HG03064 (cell line): ENCODE measurements at regions not wholly inside any gene's neighbourhood (a gene's known extent, or its start where the extent isn't known, plus 50 kb on each side); places are given as distances from the start of the nearest gene placed in this dataset.

Experiments
- ATAC-seq: cut with Tn5 transposase; IDR thresholded peaks from one replicate; pipeline ENCODE4 v1.9.1; 2021; ENCODE audit warnings: low read depth; ENCODE audit not compliant: unreplicated experiment

GRCh38 chr2:17095340-17095739 lies 422.9 kb downstream of the RAD51AP2 start:
- no peak for ATAC-seq

DNA sequence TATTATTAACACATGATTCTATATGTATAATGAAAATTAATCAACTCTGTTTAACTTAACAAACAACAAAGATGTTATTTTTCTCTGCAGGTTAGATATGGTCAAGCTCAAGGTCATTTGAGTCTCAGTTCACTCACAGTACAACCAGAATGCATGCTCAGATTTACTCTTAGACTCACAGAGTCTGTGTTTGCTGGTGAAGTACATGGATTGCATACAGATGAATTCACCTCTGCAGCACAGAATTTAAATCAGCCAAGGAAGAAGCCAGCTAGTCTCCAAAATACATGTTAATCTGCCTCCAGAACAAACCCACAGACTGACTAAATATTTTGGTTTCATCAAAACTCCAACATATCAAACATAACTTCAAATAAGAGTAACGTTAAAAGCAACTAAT lies 424.5 kb downstream of the RAD51AP2 start:
- no peak for ATAC-seq

- no peak for ATAC-seq
Observed at GRCh38 chr2:17086990-17087389, 421.4 kb upstream of the CYRIA start.

DNA sequence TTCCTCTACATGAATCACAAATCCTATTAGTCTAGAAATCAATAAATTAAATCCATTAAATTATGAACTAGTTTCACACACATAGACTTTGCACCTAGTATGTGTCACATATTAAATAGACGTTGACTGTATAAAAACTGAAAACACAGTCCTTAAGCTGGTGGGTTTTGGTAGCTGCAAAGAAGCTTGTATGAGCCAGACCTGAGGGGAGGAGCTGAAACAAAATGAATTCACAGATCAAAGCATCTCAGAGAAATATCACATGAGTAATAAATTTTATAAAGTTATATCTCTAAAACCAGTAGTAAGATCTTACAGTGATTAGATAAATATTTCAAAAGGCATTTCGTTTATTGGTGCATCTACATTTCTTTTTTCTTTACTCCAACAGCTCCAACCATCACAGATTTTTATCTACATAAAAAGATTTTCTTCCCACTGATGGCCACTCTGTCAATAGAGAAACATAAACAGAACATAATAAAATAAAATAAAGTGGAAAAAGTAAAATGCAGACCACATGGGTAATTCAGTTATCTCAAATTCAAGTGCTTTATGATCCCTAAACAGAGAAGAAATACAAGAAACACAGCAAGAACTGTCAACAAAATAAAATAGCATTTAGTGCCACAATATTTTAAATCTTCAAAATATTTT lies 420.0 kb upstream of the CYRIA start:
- ATAC-seq, result no peak

- no peak for ATAC-seq
Observed at GRCh38 chr2:17084877-17085276, 419.2 kb upstream of the CYRIA start.

DNA sequence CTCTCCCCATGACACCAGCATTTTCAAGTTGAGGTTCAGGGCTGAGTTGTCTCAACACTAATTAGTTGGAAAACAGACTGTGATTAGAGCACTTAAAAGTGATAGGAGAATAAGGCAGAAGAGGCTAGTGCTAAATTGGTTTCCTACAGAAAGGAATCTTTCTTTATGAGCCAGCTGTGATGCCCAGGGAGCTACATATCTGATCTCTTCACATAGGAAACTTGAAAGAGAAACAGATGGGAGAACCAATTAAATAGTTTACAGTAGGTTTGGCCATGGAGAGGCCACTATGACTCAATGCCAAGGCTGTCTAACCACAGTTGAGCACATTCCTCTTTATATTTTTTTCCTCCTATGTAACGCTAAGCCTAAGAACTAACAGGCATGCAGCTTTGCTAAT lies 418.3 kb upstream of the CYRIA start:
- ATAC-seq, result no peak

DNA sequence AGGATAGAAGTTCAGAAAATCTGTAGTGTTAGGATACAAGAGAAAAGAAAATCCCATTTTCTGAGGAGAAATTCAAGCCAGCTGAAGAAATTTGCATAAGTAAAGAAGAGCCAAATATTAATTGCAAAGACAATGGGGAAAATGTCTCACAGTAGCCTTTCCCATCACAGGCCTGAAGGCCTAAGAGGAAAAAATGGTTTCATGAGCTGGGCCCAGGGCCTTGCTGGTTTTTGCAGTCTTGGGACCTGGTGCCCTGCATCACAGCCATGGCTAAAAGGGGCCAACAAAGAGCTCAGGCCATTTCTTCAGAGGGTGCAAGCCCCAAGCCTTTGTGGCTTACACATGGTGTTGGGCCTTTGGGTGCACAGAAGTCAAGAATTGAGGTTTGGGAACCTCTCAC lies 413.6 kb upstream of the CYRIA start:
- ATAC-seq, result no peak

DNA sequence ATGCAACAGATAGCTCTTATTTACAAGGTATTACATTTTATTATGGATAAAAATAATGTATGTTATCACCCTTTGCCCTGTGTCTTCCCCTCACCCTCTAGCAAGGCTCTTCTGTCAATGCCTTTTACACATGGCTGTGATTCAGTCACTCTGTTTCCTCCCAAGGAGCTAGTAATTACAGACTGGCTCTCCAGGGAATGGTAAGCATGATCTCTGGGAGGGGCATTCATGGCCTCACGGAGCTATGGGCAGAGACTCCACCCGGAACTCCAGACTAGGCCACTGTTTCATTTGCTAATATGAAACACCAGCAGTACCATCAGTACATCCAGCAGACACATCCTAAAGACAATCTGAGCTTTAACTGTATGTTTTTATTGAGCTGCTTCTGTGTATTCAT lies 410.9 kb upstream of the CYRIA start:
- no peak for ATAC-seq

DNA sequence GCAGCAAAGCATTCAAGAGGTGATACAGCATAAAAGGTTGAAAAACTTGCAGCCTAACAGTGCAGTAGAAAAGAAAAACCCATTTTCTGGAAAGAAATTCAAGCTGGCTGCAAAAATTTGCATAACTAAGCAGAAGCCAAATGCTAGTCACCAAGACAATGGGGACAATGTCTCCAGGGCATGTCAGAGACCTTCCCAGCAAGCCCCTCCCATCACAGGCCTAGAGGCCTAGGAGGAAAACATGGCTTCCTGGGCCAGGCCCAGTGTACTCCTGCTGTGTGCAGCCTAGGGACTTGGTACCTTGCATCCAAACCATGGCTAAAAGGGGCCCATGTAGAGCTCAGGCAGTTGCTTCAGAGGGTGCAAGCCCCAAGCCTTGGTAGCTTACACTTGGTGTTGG lies 405.1 kb upstream of the CYRIA start:
- ATAC-seq, result no peak

- ATAC-seq, result no peak
Observed at GRCh38 chr2:17069564-17069963, 403.9 kb upstream of the CYRIA start.

GRCh38 chr2:17068021-17068420 lies 402.4 kb upstream of the CYRIA start:
- ATAC-seq, result no peak

GRCh38 chr2:17065536-17065935 lies 399.9 kb upstream of the CYRIA start:
- ATAC-seq, result no peak

DNA sequence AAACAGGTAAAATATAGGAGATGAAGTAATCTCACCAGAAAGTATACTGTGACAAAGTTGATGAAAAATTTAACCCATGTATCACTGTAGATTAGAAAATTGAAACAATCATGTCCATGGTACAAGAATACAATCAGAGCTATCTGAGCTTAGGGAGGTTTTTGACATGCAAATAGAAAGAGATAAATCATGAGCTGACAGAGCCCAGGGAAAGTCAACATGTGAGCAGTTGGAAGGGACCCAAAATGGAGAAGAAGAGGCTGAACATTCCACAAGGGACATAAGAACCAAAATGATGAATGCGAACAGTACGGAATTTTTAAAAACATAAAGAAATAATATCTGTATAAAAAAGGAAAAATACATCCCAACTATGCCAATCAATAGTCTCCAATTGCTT lies 395.4 kb upstream of the CYRIA start:
- ATAC-seq, result no peak

GRCh38 chr2:17059458-17059857 lies 393.8 kb upstream of the CYRIA start:
- ATAC-seq, result no peak

DNA sequence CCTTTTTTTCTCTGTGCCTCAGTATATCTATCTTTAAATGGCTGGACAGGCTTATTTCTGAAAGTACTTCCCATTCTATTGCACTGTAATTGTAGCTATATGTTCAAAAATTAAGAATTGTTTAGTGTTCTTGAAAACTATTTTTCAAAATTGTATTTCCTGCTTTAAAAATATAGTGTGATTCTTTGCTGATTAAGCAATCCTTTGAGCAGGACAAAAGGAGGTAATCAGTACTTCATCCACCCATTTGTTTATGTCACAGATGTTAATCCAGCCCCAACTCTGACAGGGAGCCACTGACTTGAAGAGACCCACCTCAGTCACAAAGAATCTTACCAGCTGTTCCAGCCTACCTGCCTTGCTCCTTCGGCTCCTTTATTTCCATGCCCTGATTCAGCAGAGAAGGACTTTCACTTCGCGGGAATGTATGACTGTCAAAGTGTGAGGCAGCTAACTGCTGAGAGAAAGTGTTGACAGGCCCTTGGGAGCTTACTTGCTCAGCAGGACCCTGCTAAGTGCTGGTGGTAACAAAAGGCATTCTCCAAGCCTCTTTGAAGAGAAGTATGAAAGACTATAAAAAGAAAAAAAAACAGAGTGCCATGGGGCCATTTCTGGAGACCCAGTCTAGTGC lies 393.3 kb upstream of the CYRIA start:
- no peak for ATAC-seq

GRCh38 chr2:17057109-17058017 lies 391.7 kb upstream of the CYRIA start:
- ATAC-seq, result no peak

GRCh38 chr2:17056236-17056635 lies 390.6 kb upstream of the CYRIA start:
- no peak for ATAC-seq

- ATAC-seq, result no peak
Observed at GRCh38 chr2:17052001-17052400, 386.4 kb upstream of the CYRIA start.

GRCh38 chr2:17051538-17051937 lies 385.9 kb upstream of the CYRIA start:
- no peak for ATAC-seq

DNA sequence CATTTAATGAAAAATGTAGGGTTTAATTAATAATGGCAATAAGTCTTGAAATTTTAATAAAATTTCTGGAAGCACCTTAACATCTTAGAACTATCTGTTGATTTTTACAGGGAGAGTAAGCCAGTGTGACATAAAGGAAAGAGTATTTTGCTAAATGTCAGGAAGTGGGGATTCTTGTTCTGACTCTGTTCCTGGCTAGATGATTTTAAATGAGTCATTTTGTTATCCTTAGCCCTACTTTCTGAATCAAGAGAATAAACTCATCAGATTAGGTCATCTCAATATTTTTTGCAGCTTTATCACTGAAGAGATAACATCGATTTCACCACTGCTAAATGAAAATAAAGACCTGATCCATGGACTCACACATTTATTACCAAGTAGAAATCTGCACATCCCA lies 377.5 kb upstream of the CYRIA start:
- ATAC-seq, result no peak

GRCh38 chr2:17036361-17036760 lies 370.7 kb upstream of the CYRIA start:
- ATAC-seq, result no peak

GRCh38 chr2:17035010-17035409 lies 369.4 kb upstream of the CYRIA start:
- no peak for ATAC-seq
